Heart right ventricle (tissue), 16 donors: ENCODE measurements at regions not wholly inside any gene's neighbourhood (a gene's known extent, or its start where the extent isn't known, plus 50 kb on each side); places are given as distances from the start of the nearest gene placed in this dataset.

Experiments
- ATAC-seq, 8 donors: fragments of 200-7000 bp; cut with Tn5 transposase; one replicate each; pipeline ENCODE4 v1.9.1; 2020; ENCODE audit warnings: mild to moderate bottlenecking in 8 of 8, moderate library complexity in 8 of 8, moderate number of reproducible peaks in 1 of 8
- DNase-seq, 2 donors: peaks; one replicate each; pipeline ENCODE4 v3.0.0-alpha.2; 2020
- H3K27ac ChIP-seq, 10 donors: fragments of 200-600 bp; sonication (generic) in 2 of 10; one replicate each; pipeline versions ENCODE4 v1.5.0 to v1.8.0; 2020 to 2022; ENCODE audit warnings: mild to moderate bottlenecking in 3 of 10
- H3K27me3 ChIP-seq, 7 donors: fragments of 200-600 bp; one replicate each; pipeline ENCODE4 v1.8.0; 2021 to 2022; ENCODE audit warnings: mild to moderate bottlenecking in 2 of 7
- H3K36me3 ChIP-seq, 9 donors: fragments of 200-600 bp; sonication (generic) in 1 of 9; one replicate each; pipeline versions ENCODE4 v1.5.0 to v1.8.0; 2020 to 2022; ENCODE audit warnings: mild to moderate bottlenecking in 2 of 9
- H3K4me1 ChIP-seq, 9 donors: fragments of 200-600 bp; sonication (generic) in 1 of 9; one replicate each; pipeline versions ENCODE4 v1.5.0 to v1.8.0; 2020 to 2022; ENCODE audit warnings: mild to moderate bottlenecking in 4 of 9
- H3K4me3 ChIP-seq, 10 donors: fragments of 200-600 bp; sonication (generic) in 2 of 10; one replicate each; pipeline versions ENCODE4 v1.5.0 to v1.8.0; 2020 to 2022; ENCODE audit warnings: mild to moderate bottlenecking in 7 of 10, moderate library complexity in 2 of 10
- H3K9me3 ChIP-seq, 11 donors: fragments of 200-600 bp in 10 of 11; sonication (generic) in 2 of 11; one replicate each; pipeline versions ENCODE4 v1.5.0 to v1.8.0; 2013 to 2022; ENCODE audit warnings: mild to moderate bottlenecking in 2 of 11, control low read depth in 1 of 11, moderate library complexity in 1 of 11
- CTCF ChIP-seq, 9 donors: fragments of 200-600 bp; sonication (generic) in 2 of 9; IDR thresholded peaks; one replicate each; pipeline versions ENCODE4 v1.5.0 to v1.8.0; 2021 to 2022; ENCODE audit warnings: antibody characterized with exemption in 9 of 9, mild to moderate bottlenecking in 5 of 9, moderate library complexity in 1 of 9
- WGBS, 2 donors: extraction: QIAGEN DNeasy Blood & Tissue Kit; methylation state at CpG; one replicate each; pipeline ENCODE4 v1.1.7; 2013; ENCODE audit warnings: inconsistent platforms in 1 of 2; 5-methylcytosine and 5-hydroxymethylcytosine counted together
- intact Hi-C, 10 donors: fragments of 100-400 bp; cut with DNase I; formaldehyde crosslinking; loops; one replicate each; pipeline versions ENCODE4 v1.11.1 to v1.14.2; 2022
- donor health status: Arrhythmogenic right ventricular cardiomyopathy.
- donor health status: ischemic (EF 13 %, LVEDD 7.1; RV severe dilation, severe dysfunction).
- donor health status: healthy with polysubstance abuse.
- donor health status: DM: no; HTN: yes; CAD: no.
- donor health status: DM: no; HTN: no; CAD: no.
- donor health status: ischemic (EF 25% LVEDD 6.9; RV normal size, moderate dysfunction).
- donor health status: ischemic (EF 25% LVEDD 5.7; RV mildly dilated, moderate dysfunction).
- donor health status: healthy.
- donor health status: DM: yes; HTN: yes; CAD: no.
- donor health status: Ischemic cardiomyopathy.
- donor health status: ischemic (EF 35%, LVEDD 5.7; RV mildly dilated, moderate dysfunction).
- donor health status: nonischemic (EF 11% LVEDD 7.7; RV severe dilation, severe dysfunction).
- donor health status: DM: yes; HTN: yes; CAD: no.
- donor health status: PGD.
- donor health status: ischemic (EF 29% LVEDD 5.4; RV normal size, mild dysfunction).
- donor health status: nonischemic (EF 23%, LVEDD 6.1; RV moderate dilation, normal function).

DNA sequence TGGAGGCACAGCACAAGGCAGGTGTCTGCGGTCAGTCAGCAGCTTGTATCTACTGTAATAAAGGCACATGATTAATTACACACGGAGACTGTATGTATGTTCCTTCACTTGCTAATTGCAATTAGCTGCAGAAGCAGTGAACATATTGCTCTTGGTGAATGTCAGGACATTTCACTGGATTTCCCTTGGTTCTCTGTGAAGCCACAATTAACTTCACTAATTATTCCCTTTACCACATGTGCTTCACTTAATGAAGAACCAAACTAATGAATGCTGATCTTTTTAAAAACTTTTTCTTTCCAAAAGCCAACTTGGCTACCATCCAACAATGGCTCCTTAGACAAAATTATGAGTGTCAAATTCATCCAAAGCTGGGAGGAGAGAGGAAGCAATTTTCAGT, 290.7 kb downstream of the ADRA2A start:
- WGBS, 2 donors: 88% methylated on average over 2 of the region's 2 CpGs
- intact Hi-C loops: loop anchor here in 1 of 10 donors (10.0 kb wide), 1 partner anchor 293 kb away; the partner anchor contains the start of gene ADRA2A
- Histone ChIP-seq H3K4me1 (no peaks in the 10 kb centered on the region), H3K27ac (no peak overlapping the region), H3K36me3 (no peaks in the 10 kb centered on the region), H3K9me3 (peaks cover 0 to 5% (median 0%) of the 10 kb centered on the region in 11 donors), H3K4me3 (no peak overlapping the region), H3K27me3 (peaks cover 0 to 18% (median 0%) of the 10 kb centered on the region in 7 donors)
- no peak for ATAC-seq
- no peak for DNase-seq
- no peak for TF ChIP-seq CTCF (IDR thresholded peaks at IDR 0.05)

GRCh38 chr10:111370101-111370500, 293.3 kb downstream of the ADRA2A start:
- Histone ChIP-seq H3K36me3 (no peaks in the 10 kb centered on the region), H3K4me3 (no peak overlapping the region), H3K4me1 (no peaks in the 10 kb centered on the region), H3K27ac (no peak overlapping the region), H3K9me3 (peaks cover 0 to 5% (median 0%) of the 10 kb centered on the region in 11 donors), H3K27me3 (peaks cover 0 to 6% (median 0%) of the 10 kb centered on the region in 7 donors)
- no peak for DNase-seq
- TF ChIP-seq CTCF (IDR thresholded peaks at IDR 0.05): no peak
- no peak for ATAC-seq
- intact Hi-C loops: no loop called here
- 41 to 53% methylated on average over 3 of the region's 3 CpGs for WGBS, 2 donors

DNA sequence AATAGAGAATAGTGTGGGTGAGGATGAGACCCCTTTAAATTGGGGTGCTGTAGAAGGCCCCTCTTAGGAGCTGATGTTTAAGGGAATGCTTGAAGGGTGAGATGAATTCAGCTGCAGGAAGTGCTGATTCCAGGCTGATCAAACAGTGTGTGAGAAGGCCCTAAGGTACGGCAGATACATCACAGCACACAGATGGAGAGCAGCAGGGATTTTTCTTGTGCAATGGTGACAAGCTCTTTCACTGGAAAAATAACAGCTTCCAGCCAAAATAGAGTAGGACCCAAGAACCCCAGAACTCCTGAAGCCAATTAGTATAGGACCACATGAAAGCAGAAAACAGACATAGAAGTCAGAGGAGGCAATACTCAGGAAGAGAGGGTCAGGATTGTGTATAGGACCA, 296.9 kb downstream of the ADRA2A start:
- intact Hi-C loops: no loop called here
- H3K4me3 ChIP-seq: no peak overlapping the region
- no peak for TF ChIP-seq CTCF (IDR thresholded peaks at IDR 0.05)
- no peaks in the 10 kb centered on the region for H3K36me3 ChIP-seq
- WGBS, 2 donors: 64 to 72% methylated on average over 1 of the region's 1 CpG
- DNase-seq (no peak), ATAC-seq (no peak)
- H3K4me1 ChIP-seq: no peaks in the 10 kb centered on the region
- H3K9me3 ChIP-seq: no peaks in the 10 kb centered on the region
- peaks cover 0 to 22% (median 0%) of the 10 kb centered on the region in 7 donors for H3K27me3 ChIP-seq
- H3K27ac ChIP-seq: no peak overlapping the region

DNA sequence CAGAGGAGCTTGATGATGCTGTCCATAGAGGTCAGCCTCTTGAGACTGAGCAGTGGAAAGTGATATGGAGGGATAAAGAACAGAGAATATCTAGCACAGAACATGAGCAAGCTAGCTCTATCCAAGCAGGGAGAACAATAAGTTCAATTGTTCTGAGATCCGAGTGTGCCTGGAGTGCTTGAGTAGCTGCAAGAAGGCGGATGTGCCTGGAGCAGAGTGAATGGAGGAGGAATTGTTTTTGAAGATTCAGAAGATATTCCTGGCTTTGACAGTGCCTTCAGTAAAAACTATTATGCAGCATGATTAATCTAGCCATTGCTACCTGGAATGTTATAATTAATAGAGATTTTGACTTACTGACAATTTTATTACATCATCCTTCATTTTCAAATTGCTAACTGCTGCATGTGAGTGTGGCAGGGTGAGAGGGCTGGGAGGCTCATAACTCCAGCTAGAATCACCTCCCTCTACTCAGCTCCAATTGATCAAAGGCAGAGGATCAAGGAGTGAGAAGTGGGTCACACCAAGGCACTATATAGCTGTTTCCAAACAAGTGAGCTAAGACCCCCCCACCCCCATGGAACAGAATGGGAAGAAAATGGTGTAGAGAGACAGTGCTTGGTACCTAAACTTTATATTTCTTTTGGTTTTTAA, 302.8 kb downstream of the ADRA2A start:
- ATAC-seq: no peak
- Histone ChIP-seq H3K9me3 (no peaks in the 10 kb centered on the region), H3K4me1 (no peaks in the 10 kb centered on the region), H3K27ac (no peak overlapping the region), H3K27me3 (peaks cover 0 to 24% (median 0%) of the 10 kb centered on the region in 7 donors), H3K4me3 (no peak overlapping the region), H3K36me3 (no peaks in the 10 kb centered on the region)
- WGBS, 2 donors: 75 to 86% methylated on average over 2 of the region's 2 CpGs
- DNase-seq: no peak
- intact Hi-C loops: no loop called here
- no peak for TF ChIP-seq CTCF (IDR thresholded peaks at IDR 0.05)
